Subcutaneous abdominal adipose tissue (tissue), 5 donors: ENCODE measurements at regions not wholly inside any gene's neighbourhood (a gene's known extent, or its start where the extent isn't known, plus 50 kb on each side); places are given as distances from the start of the nearest gene placed in this dataset.

Source experiments
- H3K27ac ChIP-seq: one replicate; pipeline ENCODE4 v1.7.0; 2013; ENCODE audit warnings: low read depth, mild to moderate bottlenecking, inconsistent platforms, low read length, moderate library complexity
- H3K27me3 ChIP-seq, 5 donors: one replicate each; pipeline ENCODE4 v1.7.0; 2013; ENCODE audit warnings: low read length in 5 of 5, inconsistent platforms in 1 of 5; ENCODE audit not compliant: control insufficient read depth in 5 of 5, insufficient read depth in 4 of 5
- H3K36me3 ChIP-seq, 5 donors: one replicate each; pipeline ENCODE4 v1.7.0; 2013; ENCODE audit warnings: low read length in 5 of 5; ENCODE audit not compliant: control insufficient read depth in 5 of 5, insufficient read depth in 5 of 5
- H3K4me1 ChIP-seq, 5 donors: one replicate each; pipeline ENCODE4 v1.7.0; 2013; ENCODE audit warnings: low read length in 5 of 5, mild to moderate bottlenecking in 3 of 5, moderate library complexity in 1 of 5; ENCODE audit not compliant: control insufficient read depth in 5 of 5, insufficient read depth in 5 of 5
- H3K4me3 ChIP-seq, 5 donors: one replicate each; pipeline ENCODE4 v1.7.0; 2013; ENCODE audit warnings: low read length in 5 of 5, low read depth in 1 of 5
- H3K9ac ChIP-seq, 5 donors: one replicate each; pipeline ENCODE4 v1.7.0; 2013; ENCODE audit warnings: low read length in 5 of 5, mild to moderate bottlenecking in 4 of 5, moderate library complexity in 3 of 5
- H3K9me3 ChIP-seq, 5 donors: one replicate each; pipeline ENCODE4 v1.7.0; 2013; ENCODE audit warnings: low read length in 5 of 5; ENCODE audit not compliant: control insufficient read depth in 5 of 5
- donor health status: healthy.
- donor health status: healthy.
- donor health status: healthy.
- donor health status: healthy.
- donor health status: healthy.

GRCh38 chr9:7287065-7287464, 512.5 kb downstream of the DMAC1 start:
- H3K27ac ChIP-seq: no peak overlapping the region
- no peaks in the 10 kb centered on the region for H3K36me3 ChIP-seq
- H3K9me3 ChIP-seq: no peaks in the 10 kb centered on the region
- no peaks in the 10 kb centered on the region for H3K27me3 ChIP-seq
- no peak overlapping the region for H3K4me3 ChIP-seq
- H3K4me1 ChIP-seq: no peaks in the 10 kb centered on the region
- H3K9ac ChIP-seq: no peak overlapping the region

GRCh38 chr9:7286101-7286500, 513.5 kb downstream of the DMAC1 start:
- H3K27ac ChIP-seq: no peak overlapping the region
- H3K9me3 ChIP-seq: no peaks in the 10 kb centered on the region
- no peaks in the 10 kb centered on the region for H3K36me3 ChIP-seq
- no peaks in the 10 kb centered on the region for H3K27me3 ChIP-seq
- no peak overlapping the region for H3K4me3 ChIP-seq
- H3K4me1 ChIP-seq: no peaks in the 10 kb centered on the region
- H3K9ac ChIP-seq: no peak overlapping the region

GRCh38 chr9:7285199-7285598, 514.4 kb downstream of the DMAC1 start:
- no peak overlapping the region for H3K4me3 ChIP-seq
- no peak overlapping the region for H3K27ac ChIP-seq
- no peaks in the 10 kb centered on the region for H3K27me3 ChIP-seq
- no peaks in the 10 kb centered on the region for H3K4me1 ChIP-seq
- no peak overlapping the region for H3K9ac ChIP-seq
- no peaks in the 10 kb centered on the region for H3K36me3 ChIP-seq
- H3K9me3 ChIP-seq: no peaks in the 10 kb centered on the region

GRCh38 chr9:7284517-7284916, 515.1 kb downstream of the DMAC1 start:
- no peaks in the 10 kb centered on the region for H3K9me3 ChIP-seq
- H3K9ac ChIP-seq: no peak overlapping the region
- H3K27ac ChIP-seq: no peak overlapping the region
- no peaks in the 10 kb centered on the region for H3K27me3 ChIP-seq
- H3K36me3 ChIP-seq: no peaks in the 10 kb centered on the region
- no peak overlapping the region for H3K4me3 ChIP-seq
- no peaks in the 10 kb centered on the region for H3K4me1 ChIP-seq

GRCh38 chr9:7284117-7284516, 515.5 kb downstream of the DMAC1 start:
- Histone ChIP-seq H3K4me3 (no peak overlapping the region), H3K36me3 (no peaks in the 10 kb centered on the region), H3K9me3 (no peaks in the 10 kb centered on the region), H3K4me1 (no peaks in the 10 kb centered on the region), H3K27ac (no peak overlapping the region), H3K9ac (no peak overlapping the region), H3K27me3 (no peaks in the 10 kb centered on the region)

GRCh38 chr9:7273575-7273974, 515.8 kb downstream of the KDM4C start:
- H3K4me1 ChIP-seq: no peaks in the 10 kb centered on the region
- H3K4me3 ChIP-seq: no peak overlapping the region
- H3K9me3 ChIP-seq: no peaks in the 10 kb centered on the region
- H3K27ac ChIP-seq: no peak overlapping the region
- H3K27me3 ChIP-seq: no peaks in the 10 kb centered on the region
- no peak overlapping the region for H3K9ac ChIP-seq
- H3K36me3 ChIP-seq: no peaks in the 10 kb centered on the region

- no peak overlapping the region for H3K27ac ChIP-seq
- no peaks in the 10 kb centered on the region for H3K36me3 ChIP-seq
- H3K9me3 ChIP-seq: no peaks in the 10 kb centered on the region
- no peak overlapping the region for H3K9ac ChIP-seq
- peaks cover 0 to 2% (median 0%) of the 10 kb centered on the region in 5 donors for H3K27me3 ChIP-seq
- H3K4me3 ChIP-seq: no peak overlapping the region
- H3K4me1 ChIP-seq: no peaks in the 10 kb centered on the region
Observed at GRCh38 chr9:7266911-7267595, 509.3 kb downstream of the KDM4C start.

- no peak overlapping the region for H3K4me3 ChIP-seq
- no peak overlapping the region for H3K27ac ChIP-seq
- H3K36me3 ChIP-seq: no peaks in the 10 kb centered on the region
- no peaks in the 10 kb centered on the region for H3K4me1 ChIP-seq
- H3K9ac ChIP-seq: no peak overlapping the region
- peaks cover 0 to 2% (median 0%) of the 10 kb centered on the region in 5 donors for H3K27me3 ChIP-seq
- H3K9me3 ChIP-seq: no peaks in the 10 kb centered on the region
Observed at GRCh38 chr9:7265181-7265580, 507.4 kb downstream of the KDM4C start.

- H3K27me3 ChIP-seq: no peaks in the 10 kb centered on the region
- H3K27ac ChIP-seq: no peak overlapping the region
- no peak overlapping the region for H3K9ac ChIP-seq
- H3K9me3 ChIP-seq: no peaks in the 10 kb centered on the region
- H3K4me3 ChIP-seq: no peak overlapping the region
- H3K4me1 ChIP-seq: no peaks in the 10 kb centered on the region
- no peaks in the 10 kb centered on the region for H3K36me3 ChIP-seq
Observed at GRCh38 chr9:7259544-7260241, 501.9 kb downstream of the KDM4C start.

GRCh38 chr9:7258688-7259396, 501.1 kb downstream of the KDM4C start:
- Histone ChIP-seq H3K9me3 (no peaks in the 10 kb centered on the region), H3K4me3 (no peak overlapping the region), H3K4me1 (no peaks in the 10 kb centered on the region), H3K36me3 (no peaks in the 10 kb centered on the region), H3K27me3 (no peaks in the 10 kb centered on the region), H3K9ac (no peak overlapping the region), H3K27ac (no peak overlapping the region)
